Amniotic epithelial cell (primary cell): ENCODE measurements at regions not wholly inside any gene's neighbourhood (a gene's known extent, or its start where the extent isn't known, plus 50 kb on each side); places are given as distances from the start of the nearest gene placed in this dataset.
A peak's percentile ranks its signal among the peaks of the same experiment; 100 is the strongest.

Source experiments
- DNase-seq: peaks from one replicate; pipeline ENCODE4 v3.0.0-alpha.2; 2010; ENCODE audit warnings: low read depth

DNA sequence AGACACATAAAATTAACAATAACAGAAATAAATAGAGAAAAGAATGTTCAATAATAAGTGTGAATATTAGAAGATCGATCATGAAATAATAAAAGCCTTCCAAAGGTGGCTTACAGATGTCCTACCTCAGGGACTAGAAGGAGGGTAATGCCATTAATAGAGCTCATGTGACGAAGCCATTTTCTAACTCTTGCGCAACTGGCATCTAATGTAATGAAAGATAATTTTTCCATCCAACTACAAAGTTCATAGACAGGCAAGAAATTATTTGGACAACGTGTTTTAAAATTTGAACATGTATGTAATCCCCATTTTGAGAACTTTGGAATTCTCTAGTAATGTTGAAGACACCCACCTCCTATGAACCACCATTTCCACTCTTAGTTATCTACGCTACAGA, 1394.3 kb upstream of the LRRTM3 start:
- no peak for DNase-seq

DNA sequence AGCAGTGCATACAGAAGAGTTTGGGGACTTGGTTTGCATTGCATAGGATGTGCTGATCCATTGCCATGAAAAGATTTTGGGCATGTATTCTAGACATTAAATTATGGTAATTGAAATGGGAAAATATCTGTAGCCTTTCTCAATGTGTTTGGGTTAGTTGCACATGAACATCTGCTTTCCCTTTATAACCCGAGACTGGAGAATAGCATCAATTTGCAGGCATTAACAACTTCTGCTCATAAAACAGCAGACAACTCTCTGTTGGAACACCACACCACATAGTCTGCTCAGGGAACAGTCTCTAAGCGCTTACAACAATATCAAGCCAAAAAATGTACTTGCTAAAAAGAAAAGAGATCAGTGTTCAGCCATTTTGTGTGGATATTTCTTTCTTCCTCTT, 1391.1 kb upstream of the LRRTM3 start:
- DNase-seq, result no peak

DNA sequence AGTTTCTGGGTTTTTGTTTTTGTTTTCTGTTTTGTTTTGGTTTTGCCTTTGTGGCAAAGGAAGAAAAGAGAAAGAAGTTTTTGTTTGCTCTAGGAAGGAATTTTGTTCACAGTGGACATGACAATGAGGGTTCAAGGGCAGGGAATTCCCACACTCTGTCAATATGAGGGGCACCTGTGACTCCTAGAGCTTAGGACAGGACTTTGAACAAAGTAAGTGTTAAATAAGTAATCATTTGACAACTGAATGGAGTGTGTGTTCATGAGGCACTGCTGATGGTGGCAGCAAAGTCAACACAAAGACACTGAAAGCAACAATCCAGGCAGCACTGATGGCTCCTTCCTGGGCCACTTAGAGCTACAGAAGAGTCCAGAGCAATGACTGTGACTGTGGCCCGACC, 1381.1 kb upstream of the LRRTM3 start:
- DNase-seq, result no peak

DNA sequence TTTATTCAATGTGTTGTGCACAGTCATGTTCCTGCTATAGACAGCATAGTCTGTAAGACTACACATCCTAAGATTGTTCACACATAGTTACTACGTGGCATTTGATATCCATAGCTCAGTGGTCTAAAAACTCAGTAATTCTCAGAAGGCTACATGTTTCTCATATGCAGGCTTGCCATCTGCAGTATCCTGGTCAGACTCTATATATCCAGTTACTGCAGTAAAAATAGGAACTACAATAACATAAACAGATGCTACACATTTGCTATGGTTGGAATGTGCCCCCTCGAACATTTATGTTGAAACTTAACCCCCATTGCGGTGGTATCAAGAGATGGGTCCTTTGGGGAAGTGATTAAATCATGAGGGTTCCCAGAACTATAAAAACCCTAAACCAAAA, 1377.8 kb upstream of the LRRTM3 start:
- no peak for DNase-seq

DNA sequence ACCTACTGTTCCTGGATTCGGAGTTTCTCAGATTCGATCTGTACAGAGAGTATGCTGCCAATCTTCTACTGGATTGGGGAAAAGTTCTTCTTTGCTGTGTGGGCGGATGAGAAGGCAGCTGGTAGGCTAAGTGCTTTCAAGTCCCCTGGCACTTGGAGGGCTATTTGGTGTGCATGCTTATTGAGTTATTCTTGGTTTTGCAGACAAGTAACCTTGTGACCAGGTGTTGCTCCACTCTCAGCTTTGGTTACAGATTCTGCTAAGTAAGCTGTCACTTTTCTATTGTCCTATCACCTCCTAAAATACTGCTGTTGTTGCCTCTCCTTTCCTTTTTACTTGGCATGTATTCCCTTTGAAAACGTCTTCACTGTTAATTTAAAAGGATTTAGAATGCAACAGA, 1375.1 kb upstream of the LRRTM3 start:
- no peak for DNase-seq

DNA sequence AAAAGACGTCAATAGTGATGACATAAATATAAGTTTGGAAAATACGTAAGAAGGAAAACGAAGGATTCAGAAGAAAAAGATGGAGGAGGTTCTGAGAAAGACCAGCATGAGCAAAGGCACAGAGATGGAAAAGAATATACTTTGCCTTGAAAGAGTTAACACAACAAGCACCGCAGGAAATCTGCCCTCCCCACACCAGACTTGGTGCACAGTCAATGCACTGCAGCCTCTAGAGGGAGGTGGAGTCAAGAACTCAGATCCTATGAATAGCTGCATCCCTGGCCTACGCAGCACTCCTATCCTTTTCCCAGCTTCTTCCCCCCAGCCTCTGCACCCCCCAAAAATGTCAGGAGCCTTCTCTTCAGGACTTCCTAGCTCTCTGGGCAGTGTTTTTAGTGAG, 1370.6 kb upstream of the LRRTM3 start:
- DNase-seq, result no peak

DNA sequence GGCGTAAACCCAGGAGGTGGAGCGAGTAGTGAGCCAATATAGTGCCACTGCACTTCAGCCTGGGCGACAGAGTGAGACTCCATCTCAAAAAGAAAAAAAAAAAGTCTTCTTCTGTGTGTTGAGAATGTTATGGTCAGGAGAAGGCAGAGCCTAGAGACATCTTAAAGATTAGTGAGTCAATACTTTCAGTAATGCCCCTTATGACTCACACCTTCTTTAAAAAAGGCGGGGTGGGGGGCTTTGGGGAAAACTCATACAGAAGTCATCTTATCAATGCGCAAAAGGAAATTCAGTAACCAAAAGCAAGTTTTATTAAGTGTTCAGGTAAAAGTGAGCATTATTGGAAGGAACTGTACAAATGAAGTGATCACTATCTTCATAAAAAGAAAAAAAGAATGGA, 1369.8 kb upstream of the LRRTM3 start:
- no peak for DNase-seq

DNA sequence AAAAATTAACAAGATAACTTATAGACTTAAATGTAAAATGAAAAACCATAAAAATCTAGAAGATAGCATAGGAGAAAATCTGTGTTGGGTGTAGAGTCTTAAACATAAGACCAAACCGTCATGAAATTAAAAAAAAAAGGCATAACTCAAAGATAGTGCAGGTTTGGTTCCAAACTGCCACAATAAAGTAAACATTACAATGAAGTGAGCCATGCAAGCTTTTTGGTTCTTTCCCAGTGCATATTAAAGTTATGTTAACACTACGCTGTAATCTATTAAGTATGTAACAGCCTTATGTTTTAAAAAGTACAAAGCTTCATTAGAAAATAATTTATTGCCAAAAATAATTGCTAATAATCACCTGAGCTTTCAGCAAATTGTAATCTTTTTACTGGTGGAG, 1366.5 kb upstream of the LRRTM3 start:
- no peak for DNase-seq

DNA sequence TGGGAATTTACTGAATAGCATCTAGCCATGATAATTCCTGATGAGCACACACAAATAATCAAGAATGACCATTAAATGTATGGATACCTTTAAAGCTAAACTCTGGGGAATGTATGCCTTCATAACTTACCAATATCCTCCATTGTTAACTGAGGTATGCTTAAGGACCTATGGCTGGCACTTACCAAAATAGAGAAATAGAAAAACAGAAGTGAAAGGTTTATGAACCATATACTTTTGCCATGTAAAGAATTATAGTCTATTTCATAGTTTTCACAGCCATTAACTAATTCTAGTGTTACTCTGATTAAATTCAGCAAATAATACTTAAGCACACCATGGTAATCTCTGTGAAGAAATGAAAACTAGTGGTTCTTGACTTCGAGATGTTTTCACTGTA, 1360.6 kb upstream of the LRRTM3 start:
- no peak for DNase-seq

DNA sequence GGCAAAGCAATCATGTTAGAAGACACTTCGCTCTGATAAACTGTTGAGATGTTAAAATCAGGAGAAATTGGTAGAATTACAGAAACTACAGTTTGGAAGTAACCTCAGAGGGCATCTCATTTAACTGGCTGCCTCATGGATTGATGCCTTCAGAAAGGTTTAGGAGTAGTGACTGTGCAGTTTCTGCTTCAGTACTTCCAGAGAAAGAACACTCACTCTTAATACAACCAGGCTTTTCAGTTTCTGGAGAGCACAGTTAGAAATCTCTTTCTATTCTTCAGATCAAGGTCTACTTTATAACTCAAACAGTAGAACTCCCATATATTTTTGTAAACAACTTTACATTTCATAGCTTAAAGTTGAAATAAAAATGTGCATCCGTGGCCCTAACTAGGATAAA, 1358.9 kb upstream of the LRRTM3 start:
- no peak for DNase-seq

DNA sequence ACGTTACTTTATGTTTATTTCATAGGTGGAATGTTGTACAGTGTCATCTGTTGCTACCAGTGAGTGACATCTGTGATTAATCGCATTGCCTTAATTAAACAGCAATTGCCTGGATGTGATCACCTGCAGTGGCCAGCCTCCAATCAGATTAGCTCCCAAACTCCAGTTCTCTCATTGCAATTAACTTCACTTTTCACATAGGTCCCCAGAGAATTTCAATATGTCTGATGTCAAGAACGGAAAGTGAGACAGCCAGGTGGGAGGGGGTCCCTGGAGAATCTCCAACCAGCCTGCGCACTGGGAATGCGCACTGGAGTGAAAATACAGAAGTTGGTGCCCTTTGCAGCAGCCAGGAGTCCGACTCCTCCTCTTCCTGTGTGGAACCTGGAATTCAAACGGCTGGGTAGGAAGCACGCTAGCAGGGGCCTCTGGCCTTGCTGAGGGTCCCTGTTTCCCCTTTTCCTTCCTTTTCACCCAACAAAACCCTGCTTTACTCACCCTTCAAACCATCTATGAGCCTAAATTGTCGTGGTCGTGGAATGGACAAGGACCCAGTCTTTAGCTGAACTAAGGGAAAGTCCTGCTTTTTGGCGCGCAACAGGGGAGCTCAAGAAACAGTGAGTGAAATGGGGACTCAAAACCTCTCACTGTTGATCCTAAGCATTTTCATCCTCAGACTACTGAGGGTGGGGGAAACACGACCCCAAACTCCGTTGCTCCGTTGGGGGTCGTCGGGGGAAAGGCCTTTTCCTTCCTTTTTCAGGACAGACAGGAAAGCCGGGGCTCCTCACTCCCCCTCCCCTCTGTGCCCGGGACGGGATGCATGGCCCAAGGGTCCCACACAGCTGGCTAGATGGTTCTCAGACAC, 1355.5 kb upstream of the LRRTM3 start:
- peak; percentile 47 for DNase-seq

DNA sequence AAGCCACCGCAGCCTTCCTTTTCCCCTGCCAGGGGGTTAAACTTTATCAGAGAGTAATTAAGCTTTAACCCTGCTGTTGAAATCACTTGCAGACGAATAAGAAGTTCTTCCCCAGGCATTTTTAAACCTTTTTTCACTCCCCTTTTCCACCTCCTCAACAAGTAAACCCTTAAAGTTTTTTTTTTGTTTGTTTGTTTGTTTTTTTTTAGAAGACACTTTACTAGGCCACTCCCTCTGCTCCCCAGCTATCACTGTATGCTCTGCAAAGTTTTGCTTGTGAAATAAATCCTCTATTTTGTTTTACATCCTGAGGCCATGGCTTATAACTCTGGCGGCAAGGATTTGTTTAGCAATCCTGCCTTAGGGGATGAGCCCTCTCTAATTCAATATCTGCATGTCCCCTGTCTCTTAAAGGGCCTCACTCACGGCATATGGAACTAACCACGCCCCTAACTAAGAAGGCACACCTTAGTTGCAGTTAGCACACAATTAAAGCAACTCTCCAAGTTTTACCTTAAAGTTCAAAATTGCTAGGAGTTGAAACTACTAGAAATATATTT, 1354.7 kb upstream of the LRRTM3 start:
- peak; percentile 2 for DNase-seq

DNA sequence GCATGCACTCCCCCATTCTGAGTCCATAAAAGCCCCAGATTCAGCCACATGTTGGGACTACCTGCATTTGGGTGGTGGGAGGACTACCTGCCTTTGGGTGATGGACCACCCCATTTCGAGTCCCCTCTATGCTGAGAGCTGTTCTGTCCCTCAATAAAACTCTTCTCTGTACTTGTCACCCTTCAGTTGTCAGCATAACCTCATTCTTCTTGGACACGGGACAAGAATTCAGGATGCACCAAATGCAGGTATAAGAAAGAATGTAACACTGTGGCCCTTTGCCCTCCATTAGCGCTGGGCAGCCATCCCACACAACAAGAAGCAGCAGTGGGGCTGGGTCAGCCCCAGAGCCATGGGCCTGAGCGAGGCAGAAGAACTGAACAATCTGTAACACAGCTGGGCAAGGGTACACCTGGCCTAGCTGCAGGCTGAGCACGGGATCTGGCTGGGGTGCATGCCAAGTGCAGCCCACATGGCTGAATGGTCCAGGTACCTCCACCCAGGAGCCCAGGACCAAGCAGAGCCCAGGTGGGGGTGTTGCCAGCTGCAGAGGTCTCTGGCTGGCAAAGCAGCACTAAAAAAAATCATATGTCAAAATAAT, 1344.3 kb upstream of the LRRTM3 start:
- DNase-seq, result peak; percentile 7

DNA sequence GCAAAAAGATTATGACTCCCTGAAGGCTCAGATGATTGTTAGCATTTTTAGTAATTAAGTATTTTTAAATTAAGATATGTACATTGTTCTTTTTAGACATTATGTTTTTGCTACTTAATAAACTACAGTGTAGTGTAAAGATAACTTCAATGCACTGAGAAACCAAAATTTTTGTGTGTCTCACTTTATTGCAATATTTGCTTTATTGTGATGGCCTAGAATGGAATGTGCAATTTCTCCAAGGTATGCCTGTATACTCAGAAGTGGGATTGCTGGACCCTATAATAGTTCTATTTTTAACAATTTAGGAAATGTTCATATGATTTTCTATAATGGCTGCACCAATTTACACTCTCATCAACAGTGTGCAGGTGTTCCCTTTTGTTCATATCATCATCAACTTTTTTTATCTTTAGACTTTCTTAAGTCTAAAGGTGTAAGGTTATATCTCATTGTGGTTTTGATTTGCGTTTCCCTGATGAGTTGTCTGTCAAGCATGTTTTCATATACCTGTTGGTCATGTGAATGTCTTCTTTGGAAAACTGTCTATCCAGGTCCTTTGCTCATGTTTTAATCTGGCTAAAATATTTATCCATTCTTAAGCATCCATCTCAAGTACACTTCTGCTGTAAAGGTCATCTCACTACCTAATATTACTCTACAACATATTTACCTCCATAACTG, 1323.5 kb upstream of the LRRTM3 start:
- no peak for DNase-seq

DNA sequence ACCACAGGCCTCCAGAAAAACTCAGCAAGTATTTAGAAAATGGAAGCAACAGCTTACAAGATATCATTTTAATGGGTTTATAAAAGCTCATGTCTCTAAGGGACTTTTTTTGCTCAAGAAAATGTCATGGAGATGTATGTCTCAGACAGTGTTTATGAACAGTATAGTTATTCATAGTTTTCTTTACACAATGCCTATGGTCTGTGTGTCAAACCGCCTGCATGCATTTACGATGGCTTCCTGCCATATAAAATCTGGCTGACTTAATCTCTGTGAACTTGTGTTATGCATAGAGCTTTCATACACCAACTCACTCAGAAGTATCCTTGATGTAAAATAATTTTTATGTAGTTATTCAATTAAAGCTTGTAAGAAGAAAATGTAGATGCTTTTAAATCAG, 1314.2 kb upstream of the LRRTM3 start:
- DNase-seq, result no peak

DNA sequence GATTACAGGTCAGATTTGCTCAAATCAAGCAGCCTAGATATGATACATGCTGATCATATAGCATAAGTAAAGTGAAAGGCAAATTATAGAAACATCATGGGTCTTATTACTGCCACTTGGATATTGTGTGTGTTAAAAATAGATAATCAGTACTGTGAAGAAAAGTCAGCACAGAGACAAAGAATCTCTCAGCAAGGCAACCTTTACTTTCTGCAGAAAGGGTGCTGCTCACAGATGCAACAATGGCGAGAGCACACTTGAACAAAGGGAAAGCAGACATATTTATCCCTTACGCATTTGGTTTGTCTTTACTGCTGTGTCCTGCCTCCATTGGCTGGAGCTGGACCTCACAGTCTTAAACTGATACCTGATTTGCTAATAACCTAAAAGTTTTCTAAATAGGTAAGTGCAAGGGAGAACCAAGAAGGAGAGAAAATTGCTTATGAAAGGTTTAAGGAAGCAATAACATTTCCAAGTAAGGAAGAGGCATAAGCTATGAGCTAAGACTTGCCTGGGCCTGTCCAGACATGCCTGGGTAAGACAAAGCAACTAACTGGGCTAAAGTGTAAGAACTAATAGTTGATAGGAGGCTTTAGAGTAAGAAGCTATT, 1310.8 kb upstream of the LRRTM3 start:
- DNase-seq, result no peak

DNA sequence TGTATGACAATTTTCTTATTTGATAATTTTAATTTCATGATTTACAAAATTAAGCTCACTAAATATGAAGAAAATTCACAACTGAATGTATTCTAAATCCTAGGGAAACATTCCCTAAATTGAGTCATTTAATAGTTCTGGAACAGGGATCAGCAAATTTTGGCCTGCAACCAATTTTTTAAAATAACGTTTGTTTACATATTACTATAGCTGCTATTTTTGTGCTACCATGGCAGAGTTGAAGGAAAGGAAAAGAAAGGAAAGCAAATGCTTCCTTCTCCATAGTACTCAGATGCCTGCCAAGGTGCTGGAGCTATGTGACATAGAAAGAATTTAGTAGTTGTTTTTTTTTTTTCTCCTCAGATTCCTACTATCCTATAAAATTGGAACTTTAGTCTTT, 1307.7 kb upstream of the LRRTM3 start:
- DNase-seq, result no peak

DNA sequence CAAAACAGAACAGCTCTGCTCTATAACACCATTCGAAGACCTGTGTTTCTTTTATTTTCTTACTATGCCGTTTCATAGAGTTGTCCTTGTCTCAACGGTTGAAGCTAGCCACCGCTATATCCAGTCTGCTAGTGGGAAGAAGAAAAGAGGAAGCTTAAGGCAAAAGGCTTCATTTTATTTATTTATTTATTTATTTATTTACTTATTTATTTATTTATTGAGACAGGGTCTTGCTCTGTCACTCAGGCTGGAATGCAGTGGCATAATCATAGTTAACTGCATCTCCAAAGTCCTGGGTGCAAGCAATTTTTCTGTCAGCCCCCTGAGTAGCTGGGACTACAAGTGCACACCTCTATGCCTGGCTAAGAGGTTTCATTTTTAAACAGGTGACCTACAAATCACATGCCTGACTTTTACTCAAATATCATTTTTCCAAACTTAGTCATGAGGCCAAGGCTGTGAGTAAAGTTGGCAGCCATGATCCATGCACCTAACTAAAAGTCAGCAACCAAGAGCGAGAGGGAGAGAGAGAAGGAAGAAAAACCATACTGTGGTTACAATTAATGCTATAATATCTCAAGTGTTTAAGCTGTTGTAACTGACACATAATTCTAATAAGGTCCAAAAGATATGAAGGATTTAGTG, 1305.3 kb upstream of the LRRTM3 start:
- DNase-seq, result peak; percentile 4

DNA sequence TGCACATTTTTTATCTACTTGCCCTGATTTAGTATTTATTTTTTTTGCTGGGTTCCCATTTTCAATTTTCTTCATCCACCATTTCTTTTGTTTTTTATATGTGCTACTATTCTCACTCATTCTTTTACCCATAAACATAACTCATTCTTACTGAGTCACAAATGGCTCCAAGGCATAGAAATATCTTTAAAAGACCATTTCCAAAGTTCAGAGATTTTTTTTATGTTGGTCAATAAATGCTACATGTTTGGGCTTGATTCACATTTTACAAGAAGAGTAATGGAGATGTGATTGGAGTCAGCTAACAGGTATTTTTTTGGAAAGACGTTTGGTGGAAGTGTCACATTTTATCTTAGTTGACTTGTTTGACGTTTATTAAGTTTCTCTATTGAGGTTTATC, 1303.2 kb upstream of the LRRTM3 start:
- DNase-seq, result no peak

DNA sequence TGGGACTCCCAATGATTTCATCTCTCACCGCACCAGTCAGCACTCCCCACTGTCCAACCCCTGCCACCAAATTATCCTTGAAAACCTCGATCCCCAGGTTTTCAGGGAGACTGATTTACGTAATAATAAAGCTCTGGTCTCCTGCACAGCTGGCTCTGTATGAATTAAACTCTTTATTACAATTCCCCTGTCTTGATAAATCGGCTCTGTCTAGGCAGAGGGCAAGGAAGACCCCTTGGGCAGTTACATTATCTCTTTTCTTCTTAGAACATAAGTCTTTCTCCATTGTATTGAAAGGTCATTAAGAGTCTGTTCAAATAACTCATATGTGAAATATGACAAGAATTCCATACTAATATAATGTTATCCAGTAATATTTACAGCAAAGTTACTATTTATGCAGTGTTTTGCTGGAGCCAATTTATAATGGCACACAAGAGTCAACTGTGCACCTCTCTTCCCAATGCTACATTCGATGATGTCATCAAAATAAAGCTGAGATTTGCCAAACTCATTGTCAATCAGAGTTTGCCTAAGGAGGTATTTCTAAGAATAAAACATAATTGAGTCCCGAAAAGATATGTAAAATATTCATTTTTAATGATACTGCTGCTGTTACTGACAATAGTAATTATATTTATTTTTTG, 1297.2 kb upstream of the LRRTM3 start:
- no peak for DNase-seq

DNA sequence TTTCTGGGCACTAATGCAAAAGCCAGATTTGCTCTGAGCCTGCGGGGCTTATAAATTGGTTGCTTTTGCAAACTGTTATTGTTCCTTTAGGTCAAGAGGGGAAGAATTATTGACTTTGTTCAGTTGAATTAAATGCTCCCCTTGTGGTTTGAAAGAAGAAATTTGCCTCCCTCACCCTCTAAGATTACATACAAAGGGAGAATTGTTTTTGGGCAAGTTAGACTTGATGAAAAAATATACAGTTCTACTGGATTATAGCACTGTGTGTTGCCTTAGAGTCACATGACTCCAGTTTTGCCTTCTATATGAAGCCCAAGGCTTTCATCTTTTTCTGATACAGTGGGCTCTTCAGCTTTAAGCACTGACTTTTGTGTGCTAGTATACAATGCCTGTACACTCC, 1265.8 kb upstream of the LRRTM3 start:
- no peak for DNase-seq

DNA sequence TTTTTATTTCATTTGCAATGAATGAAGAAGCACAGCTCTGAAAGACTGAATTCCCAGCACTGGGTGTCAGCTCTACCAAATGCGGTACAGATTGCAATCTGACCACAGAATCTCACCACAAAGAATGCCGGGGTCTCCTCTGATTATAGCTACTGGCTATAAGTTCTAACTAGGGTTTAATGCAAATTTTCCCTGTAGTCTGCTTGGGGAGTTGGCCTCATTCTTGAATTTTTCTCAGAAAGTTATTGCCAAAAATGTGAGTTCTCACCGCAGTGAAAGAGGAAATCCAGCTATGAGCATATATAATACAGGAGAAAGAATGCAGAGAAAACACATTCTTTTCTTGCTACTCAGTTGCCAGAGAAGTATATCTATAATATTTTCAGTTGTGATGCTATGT, 1255.7 kb upstream of the LRRTM3 start:
- DNase-seq, result peak; percentile 73
